Ovary (tissue), 7 donors: ENCODE measurements at regions not wholly inside any gene's neighbourhood (a gene's known extent, or its start where the extent isn't known, plus 50 kb on each side); places are given as distances from the start of the nearest gene placed in this dataset.

ENCODE experiments used
- DNase-seq, 5 donors: peaks; one replicate each; pipeline ENCODE4 v3.0.0-alpha.2; 2019 to 2020
- H3K27ac ChIP-seq, 2 donors: fragments of 200-600 bp; one replicate each; pipeline versions ENCODE4 v1.5.1 to v1.8.0; 2019 to 2022
- H3K27me3 ChIP-seq: fragments of 200-600 bp; one replicate; pipeline ENCODE4 v1.8.0; 2022
- H3K36me3 ChIP-seq: fragments of 200-600 bp; sonication (generic); one replicate; pipeline ENCODE4 v1.5.1; 2019
- H3K4me1 ChIP-seq: one replicate; pipeline ENCODE4 v1.8.1; 2013; ENCODE audit warnings: mild to moderate bottlenecking, moderate library complexity; ENCODE audit not compliant: insufficient read depth
- H3K4me3 ChIP-seq: fragments of 200-600 bp; sonication (generic); one replicate; pipeline ENCODE4 v1.5.1; 2017
- H3K9me3 ChIP-seq, 2 donors: fragments of 200-600 bp in 1 of 2; sonication (generic) in 1 of 2; one replicate each; pipeline versions ENCODE4 v1.5.1 to v1.8.1; 2013 to 2019; ENCODE audit warnings: mild to moderate bottlenecking in 1 of 2, moderate library complexity in 1 of 2
- CTCF ChIP-seq, 3 donors: fragments of 450-650 bp in 2 of 3; fragments of 200-600 bp in 1 of 3; IDR thresholded peaks; one replicate each; pipeline versions ENCODE4 v1.5.1 to v1.8.0; 2016 to 2022; ENCODE audit warnings: antibody characterized with exemption in 3 of 3, mild to moderate bottlenecking in 1 of 3
- EP300 ChIP-seq: sonication (generic); formaldehyde crosslinking; IDR thresholded peaks from one replicate; pipeline ENCODE4 v1.6.1; 2017; ENCODE audit warnings: antibody characterized with exemption
- POLR2A ChIP-seq: fragments of 450-650 bp; IDR thresholded peaks from one replicate; pipeline ENCODE4 v1.6.1; 2017; ENCODE audit warnings: antibody characterized with exemption, mild to moderate bottlenecking, moderate library complexity
- WGBS, 3 donors: extraction: QIAGEN DNeasy Blood & Tissue Kit in 1 of 3; methylation state at CpG; one replicate each; pipeline versions ENCODE4 v1.1.5 to v1.1.7; 2013 to 2017; 5-methylcytosine and 5-hydroxymethylcytosine counted together
- intact Hi-C, 4 donors: fragments of 100-400 bp; cut with DNase I; formaldehyde crosslinking; loops; one replicate each; pipeline versions ENCODE4 v1.11.0 to v1.15.1; 2022 to 2023
- donor health status: DM: no; HTN: no; CAD: no; lungs with moderate emphysema.
- donor health status: DM: no; HTN: no; CAD: no.
- donor health status: Bipolar disorder and iron deficiency.
- donor health status: DM: no; HTN: no; CAD: no.
- donor health status: DM: yes; HTN: yes; CAD: no.

GRCh38 chr2:31675485-31675901 lies 94.8 kb upstream of the SRD5A2 start:
- no peaks in the 10 kb centered on the region for H3K9me3 ChIP-seq
- no peaks in the 10 kb centered on the region for H3K27me3 ChIP-seq
- H3K27ac ChIP-seq, result no peak overlapping the region
- H3K4me1 ChIP-seq, result no peaks in the 10 kb centered on the region
- no peak for DNase-seq
- intact Hi-C loops, result no loop called here
- 40 to 56% (median 44%) methylated on average over 3 of the region's 3 CpGs for WGBS, 3 donors
- no peaks in the 10 kb centered on the region for H3K36me3 ChIP-seq
- no peak overlapping the region for H3K4me3 ChIP-seq
- TF ChIP-seq EP300 (no peak), POLR2A (no peak), CTCF (IDR thresholded peaks at IDR 0.05) (no peak)

- intact Hi-C loops, result loop anchor here in 1 of 4 donors (5.0 kb wide), 1 partner anchor 242 kb away; no protein-coding TSS in a partner anchor
- no peaks in the 10 kb centered on the region for H3K9me3 ChIP-seq
Measured at GRCh38 chr2:31674446-31674845, 93.7 kb upstream of the SRD5A2 start.

DNA sequence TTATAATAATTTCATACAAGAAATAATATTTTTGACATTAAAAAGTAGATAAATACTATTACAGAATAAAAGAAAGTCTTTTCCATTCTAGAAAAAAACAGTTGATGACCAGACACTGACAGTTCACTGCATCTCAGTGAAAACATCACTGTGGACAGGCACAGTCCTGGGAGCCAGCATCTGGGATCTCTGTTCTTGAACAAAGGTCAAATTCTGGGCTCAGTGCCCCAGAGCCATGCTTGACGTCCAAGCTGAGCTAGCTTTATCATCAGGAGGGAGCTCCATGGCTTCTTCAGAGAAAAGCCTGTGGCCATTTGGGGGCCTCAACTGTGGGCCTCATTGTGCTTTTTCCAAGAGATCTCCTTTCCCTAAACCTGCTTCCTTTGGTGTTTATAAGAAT lies 86.1 kb upstream of the SRD5A2 start:
- Histone ChIP-seq H3K4me3 (no peak overlapping the region), H3K9me3 (no peaks in the 10 kb centered on the region), H3K36me3 (no peaks in the 10 kb centered on the region), H3K27ac (no peak overlapping the region), H3K4me1 (no peaks in the 10 kb centered on the region), H3K27me3 (peaks cover 2% of the 10 kb centered on the region)
- no peak for DNase-seq
- intact Hi-C loops, result no loop called here
- no peak for TF ChIP-seq EP300
- no peak for TF ChIP-seq CTCF (IDR thresholded peaks at IDR 0.05)
- no peak for TF ChIP-seq POLR2A
- WGBS, 3 donors, result 20 to 50% (median 35%) methylated on average over 1 of the region's 1 CpG

More at GRCh38 chr2:31674446-31674845, 93.7 kb upstream of the SRD5A2 start:
- Histone ChIP-seq H3K27ac (no peak overlapping the region), H3K27me3 (no peaks in the 10 kb centered on the region), H3K36me3 (no peaks in the 10 kb centered on the region), H3K4me3 (no peak overlapping the region), H3K4me1 (no peaks in the 10 kb centered on the region)
- TF ChIP-seq CTCF (IDR thresholded peaks at IDR 0.05), result no peak
- 75 to 80% (median 77%) methylated on average over 2 of the region's 2 CpGs for WGBS, 3 donors
- no peak for DNase-seq

GRCh38 chr2:31664949-31665724 lies 84.4 kb upstream of the SRD5A2 start:
- no peaks in the 10 kb centered on the region for H3K9me3 ChIP-seq
- intact Hi-C loops, result no loop called here
- no peak for TF ChIP-seq CTCF (IDR thresholded peaks at IDR 0.05)
- TF ChIP-seq EP300, result no peak
- TF ChIP-seq POLR2A, result no peak
- DNase-seq, result no peak
- 57 to 73% (median 72%) methylated on average over 2 of the region's 2 CpGs for WGBS, 3 donors
- H3K27me3 ChIP-seq, result peaks cover 2% of the 10 kb centered on the region
- H3K4me3 ChIP-seq, result no peak overlapping the region
- H3K4me1 ChIP-seq, result no peaks in the 10 kb centered on the region
- H3K27ac ChIP-seq, result no peak overlapping the region
- no peaks in the 10 kb centered on the region for H3K36me3 ChIP-seq
